HFF-Myc (cell line): ENCODE measurements at regions not wholly inside any gene's neighbourhood (a gene's known extent, or its start where the extent isn't known, plus 50 kb on each side); places are given as distances from the start of the nearest gene placed in this dataset.

ENCODE experiments used
- DNase-seq: peaks from one replicate; pipeline ENCODE4 v3.0.0-alpha.2; 2011; ENCODE audit warnings: low read depth; ENCODE audit errors: extremely low read depth
- H3K4me3 ChIP-seq: replicated peaks from 2 replicates; pipeline ENCODE4 v1.5.1; 2011; ENCODE audit warnings: low read depth, mild to moderate bottlenecking, control low read depth, low read length
- TF ChIP-seq, protein P1 (sequence below): IDR thresholded peaks from 2 replicates; pipeline ENCODE4 v1.5.1; 2012; ENCODE audit warnings: mild to moderate bottlenecking, low read depth, low read length, control low read depth; ENCODE audit errors: missing control alignments

DNA sequence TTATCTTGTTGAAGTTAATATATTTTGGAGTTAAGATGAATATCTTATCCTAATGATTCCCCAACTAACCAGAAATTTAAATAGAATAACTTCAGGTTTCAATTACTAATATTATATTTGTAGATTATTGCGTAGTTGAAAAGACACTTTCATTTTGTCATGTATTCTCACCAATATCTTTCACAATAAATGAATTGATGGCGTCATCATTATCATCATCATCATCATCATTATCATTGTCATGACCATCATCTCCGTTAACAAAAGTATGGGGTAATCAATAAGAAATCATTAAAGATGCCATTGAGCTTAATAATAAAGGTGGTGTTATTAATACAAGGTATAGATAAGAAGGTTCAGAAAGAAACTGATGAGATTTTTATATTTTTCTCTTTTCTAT is 768.8 kb upstream of the SLC10A2 start:
- H3K4me3 ChIP-seq, result no peak overlapping the region
- TF ChIP-seq, protein P1, sequence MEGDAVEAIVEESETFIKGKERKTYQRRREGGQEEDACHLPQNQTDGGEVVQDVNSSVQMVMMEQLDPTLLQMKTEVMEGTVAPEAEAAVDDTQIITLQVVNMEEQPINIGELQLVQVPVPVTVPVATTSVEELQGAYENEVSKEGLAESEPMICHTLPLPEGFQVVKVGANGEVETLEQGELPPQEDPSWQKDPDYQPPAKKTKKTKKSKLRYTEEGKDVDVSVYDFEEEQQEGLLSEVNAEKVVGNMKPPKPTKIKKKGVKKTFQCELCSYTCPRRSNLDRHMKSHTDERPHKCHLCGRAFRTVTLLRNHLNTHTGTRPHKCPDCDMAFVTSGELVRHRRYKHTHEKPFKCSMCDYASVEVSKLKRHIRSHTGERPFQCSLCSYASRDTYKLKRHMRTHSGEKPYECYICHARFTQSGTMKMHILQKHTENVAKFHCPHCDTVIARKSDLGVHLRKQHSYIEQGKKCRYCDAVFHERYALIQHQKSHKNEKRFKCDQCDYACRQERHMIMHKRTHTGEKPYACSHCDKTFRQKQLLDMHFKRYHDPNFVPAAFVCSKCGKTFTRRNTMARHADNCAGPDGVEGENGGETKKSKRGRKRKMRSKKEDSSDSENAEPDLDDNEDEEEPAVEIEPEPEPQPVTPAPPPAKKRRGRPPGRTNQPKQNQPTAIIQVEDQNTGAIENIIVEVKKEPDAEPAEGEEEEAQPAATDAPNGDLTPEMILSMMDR, result no peak
- DNase-seq, result no peak

DNA sequence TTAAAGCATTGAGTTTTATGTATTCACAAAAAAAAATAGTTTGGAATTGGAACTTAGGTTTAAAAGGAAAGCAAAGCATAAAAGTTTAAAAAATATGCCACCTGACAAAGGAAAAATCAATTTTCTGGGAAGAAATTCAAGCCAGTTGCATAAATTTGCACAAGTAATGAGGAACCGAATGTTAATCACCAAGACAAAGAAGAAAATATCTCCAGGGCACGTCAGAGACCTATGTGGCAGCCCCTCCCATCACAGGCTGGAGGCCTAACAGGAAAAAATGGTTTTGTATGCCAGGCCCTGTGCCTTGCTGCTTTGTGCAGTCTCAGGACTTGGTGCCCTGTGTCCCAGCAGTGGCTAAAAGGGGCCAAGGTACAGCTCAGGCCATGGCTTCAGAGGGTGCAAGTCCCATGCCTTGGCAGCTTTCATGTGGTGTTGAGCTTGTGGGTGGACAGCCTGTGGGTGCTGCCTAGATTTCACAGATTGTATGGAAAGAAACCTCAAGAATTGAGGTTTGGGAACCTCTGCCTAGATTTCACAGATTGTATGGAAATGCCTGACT is 767.2 kb upstream of the SLC10A2 start:
- TF ChIP-seq, protein P1, result no peak
- H3K4me3 ChIP-seq, result no peak overlapping the region
- no peak for DNase-seq

DNA sequence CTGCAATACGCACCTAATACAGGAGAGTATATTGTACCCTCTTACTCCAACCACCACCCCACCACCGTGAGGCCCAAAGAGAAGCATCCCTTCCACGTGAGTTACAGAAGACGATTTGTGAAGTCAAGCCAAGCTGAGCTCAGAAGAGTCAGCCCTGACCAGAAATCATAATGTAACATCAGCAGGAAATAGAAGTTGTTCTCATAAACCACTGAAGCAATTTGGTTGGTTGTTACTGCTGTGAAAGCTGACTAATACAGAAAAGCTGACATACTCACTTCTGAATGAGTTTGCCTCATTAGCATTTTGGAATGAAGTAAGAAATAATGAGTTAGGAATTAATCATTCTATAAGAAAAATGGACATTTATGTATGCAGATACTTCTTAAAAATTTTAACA is 749.4 kb upstream of the SLC10A2 start:
- no peak for DNase-seq
- no peak overlapping the region for H3K4me3 ChIP-seq
- TF ChIP-seq, protein P1, result no peak

DNA sequence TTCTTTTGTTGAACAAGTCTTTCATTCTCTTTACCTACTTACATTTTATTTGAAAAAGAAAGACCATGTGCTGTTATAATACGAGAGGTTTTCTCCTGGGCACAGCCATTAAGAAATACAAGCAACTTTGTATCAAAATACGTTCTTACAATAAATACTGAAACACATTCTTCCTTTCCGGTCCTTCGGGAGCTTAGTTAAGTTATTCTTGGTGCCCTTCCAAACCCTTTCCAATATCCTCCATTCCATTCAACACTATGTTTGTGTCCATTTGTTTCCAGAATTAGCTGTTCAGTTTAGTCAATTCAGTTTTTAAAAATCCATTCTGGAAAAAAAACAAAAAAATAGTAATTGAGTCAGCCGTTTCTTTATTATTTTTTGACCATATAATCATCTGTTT is 746.8 kb upstream of the SLC10A2 start:
- DNase-seq, result no peak
- H3K4me3 ChIP-seq, result no peak overlapping the region
- TF ChIP-seq, protein P1, result no peak

DNA sequence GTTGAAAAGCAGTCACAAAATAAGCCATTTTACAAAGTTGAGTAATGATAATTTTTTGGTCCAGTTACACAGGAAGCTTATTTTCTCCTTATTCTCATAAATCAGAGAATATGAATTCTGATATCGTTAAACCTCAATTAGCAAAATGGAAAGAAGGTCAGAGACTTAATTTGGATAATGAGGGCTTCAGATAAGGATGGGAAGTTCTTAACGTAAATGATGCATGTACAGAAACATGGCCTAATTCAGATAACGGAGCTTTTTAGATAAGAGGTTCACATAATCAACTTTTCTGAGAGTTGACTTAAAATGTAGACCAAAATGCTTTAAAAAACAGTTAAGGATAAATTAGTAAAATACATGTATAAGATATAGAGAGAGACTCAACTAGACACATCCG is 746.3 kb upstream of the SLC10A2 start:
- no peak overlapping the region for H3K4me3 ChIP-seq
- DNase-seq, result no peak
- TF ChIP-seq, protein P1, result no peak

DNA sequence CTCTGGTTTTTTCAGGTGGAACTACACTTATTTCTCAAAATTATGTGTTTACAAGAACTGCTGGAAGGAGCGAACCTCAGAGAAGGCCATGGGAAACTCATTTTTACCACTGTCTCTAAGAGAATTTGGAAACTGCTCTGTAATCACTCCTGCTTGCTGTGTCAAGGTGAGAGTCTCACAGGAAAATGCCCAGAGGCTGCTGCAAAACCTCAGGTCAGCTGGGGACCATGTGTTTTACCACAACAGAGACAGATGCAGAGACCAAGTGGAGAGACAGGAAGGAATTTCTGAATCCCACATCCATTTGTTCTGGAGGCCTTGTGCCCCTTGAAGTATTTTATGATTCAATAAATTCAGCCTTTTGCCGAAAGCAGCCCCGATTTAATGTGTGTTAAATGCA is 743.8 kb upstream of the SLC10A2 start:
- DNase-seq, result no peak
- H3K4me3 ChIP-seq, result no peak overlapping the region
- TF ChIP-seq, protein P1, result no peak

DNA sequence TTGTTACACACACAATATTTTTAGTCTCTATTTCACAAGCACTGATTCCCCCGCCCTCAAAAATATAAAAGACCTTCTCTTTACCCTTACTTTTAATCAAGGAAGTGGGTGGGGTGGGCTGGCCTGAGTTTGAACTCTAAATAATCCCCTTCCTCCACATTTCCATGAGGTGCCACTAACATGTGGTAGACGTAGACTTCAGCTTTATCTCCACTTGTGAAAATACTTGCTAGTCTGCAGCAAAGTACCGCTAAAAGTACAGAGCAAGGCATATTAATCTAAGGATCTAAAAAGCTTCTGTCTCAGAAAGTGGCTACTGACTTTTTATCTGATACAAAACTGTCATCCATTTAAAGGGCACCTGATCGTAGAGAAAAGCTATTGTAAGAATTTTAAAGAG is 739.6 kb upstream of the SLC10A2 start:
- TF ChIP-seq, protein P1, result no peak
- no peak for DNase-seq
- H3K4me3 ChIP-seq, result no peak overlapping the region
